DOHH2 (cell line): ENCODE measurements at regions not wholly inside any gene's neighbourhood (a gene's known extent, or its start where the extent isn't known, plus 50 kb on each side); places are given as distances from the start of the nearest gene placed in this dataset.

Source experiments
- H3F3A ChIP-seq: fragments of 200-600 bp; sonication (generic), shearing (Covaris generic); 2 replicates; pipeline ENCODE4 v1.6.0; 2016; ENCODE audit warnings: antibody characterized with exemption, mild to moderate bottlenecking; ENCODE audit not compliant: control insufficient read depth, insufficient read depth
- H3K27ac ChIP-seq: fragments of 200-600 bp; sonication (generic); 2 replicates; pipeline ENCODE4 v1.5.1; 2014; ENCODE audit warnings: low read depth, mild to moderate bottlenecking, low read length, moderate library complexity
- H3K27me3 ChIP-seq: fragments of 200-600 bp; sonication (generic); 2 replicates; pipeline ENCODE4 v1.6.1; 2014; ENCODE audit warnings: mild to moderate bottlenecking, low read length, mixed read lengths; ENCODE audit not compliant: control insufficient read depth
- H3K36me3 ChIP-seq: fragments of 200-600 bp; sonication (generic); 2 replicates; pipeline ENCODE4 v1.6.1; 2014; ENCODE audit warnings: mild to moderate bottlenecking, low read length, moderate library complexity, mixed read lengths; ENCODE audit not compliant: control insufficient read depth
- H3K4me1 ChIP-seq: fragments of 200-600 bp; sonication (generic); 2 replicates; pipeline ENCODE4 v1.6.1; 2014; ENCODE audit warnings: mild to moderate bottlenecking, low read length, mixed read lengths; ENCODE audit not compliant: control insufficient read depth
- H3K4me2 ChIP-seq: fragments of 200-600 bp; sonication (generic); 2 replicates; pipeline ENCODE4 v1.6.0; 2014; ENCODE audit warnings: mild to moderate bottlenecking, low read length, moderate library complexity
- H3K4me3 ChIP-seq: fragments of 200-600 bp; sonication (generic); 2 replicates; pipeline ENCODE4 v1.5.1; 2014; ENCODE audit warnings: mild to moderate bottlenecking, low read length, mixed read lengths
- H3K79me2 ChIP-seq: fragments of 200-600 bp; sonication (generic); 2 replicates; pipeline ENCODE4 v1.6.1; 2014; ENCODE audit warnings: mild to moderate bottlenecking, low read length, mixed read lengths; ENCODE audit not compliant: control insufficient read depth
- H3K9me2 ChIP-seq: fragments of 200-600 bp; sonication (generic); replicated peaks from 2 replicates; pipeline ENCODE4 v1.6.1; 2014; ENCODE audit warnings: mild to moderate bottlenecking, low read length, mixed read lengths; ENCODE audit not compliant: control insufficient read depth
- H3K9me3 ChIP-seq: fragments of 200-600 bp; sonication (generic); 2 replicates; pipeline ENCODE4 v1.6.1; 2014; ENCODE audit warnings: antibody characterized with exemption, low read length, mixed read lengths; ENCODE audit not compliant: control insufficient read depth, insufficient read depth
- H4K20me1 ChIP-seq: fragments of 200-600 bp; sonication (generic); 2 replicates; pipeline ENCODE4 v1.6.0; 2014; ENCODE audit warnings: low read depth, mild to moderate bottlenecking, antibody characterized with exemption, low read length, moderate library complexity; ENCODE audit not compliant: control insufficient read depth, insufficient read depth
- EZH2phosphoT487 ChIP-seq: fragments of 200-600 bp; sonication (generic); IDR thresholded peaks from 2 replicates; pipeline ENCODE4 v1.6.1; 2017; ENCODE audit warnings: borderline replicate concordance, mild to moderate bottlenecking, antibody characterized with exemption, low read length, moderate library complexity, mixed read lengths
- TF ChIP-seq, protein P1 (sequence below): fragments of 200-600 bp; sonication (generic); IDR thresholded peaks from one replicate; pipeline ENCODE4 v1.5.1; 2014; ENCODE audit warnings: antibody characterized with exemption, mild to moderate bottlenecking, low read depth, low read length; ENCODE audit not compliant: poor library complexity, severe bottlenecking

DNA sequence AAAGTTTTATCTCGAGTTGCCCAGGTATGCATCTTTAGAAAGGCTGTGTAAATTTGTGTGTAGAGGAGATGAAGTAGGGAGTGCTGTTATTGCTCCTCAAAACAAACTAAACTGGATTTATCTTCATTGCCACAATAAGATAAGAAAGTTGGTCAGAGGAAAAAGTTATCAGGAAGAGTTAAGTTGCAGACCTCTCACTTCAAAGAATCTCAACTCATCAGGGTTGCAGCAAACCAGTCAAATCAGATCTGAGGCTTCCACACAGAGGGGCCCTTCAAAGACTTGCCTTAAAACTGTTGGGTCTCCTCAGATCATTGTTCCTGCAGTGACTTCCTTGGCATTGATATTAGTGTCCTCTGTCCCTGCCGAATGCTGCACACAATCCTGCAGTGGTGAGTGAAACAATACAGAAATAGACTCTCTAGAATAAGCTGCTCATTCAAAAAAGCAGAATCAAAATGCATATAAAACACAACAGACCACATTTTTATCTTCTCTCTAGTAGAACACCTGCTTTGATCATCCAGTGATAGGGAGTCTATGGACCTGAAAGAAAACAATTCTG is 191.2 kb upstream of the CBLB start:
- H3K27ac ChIP-seq: no peak overlapping the region
- peaks cover 9% of the 10 kb centered on the region; the same call in 1 of the 2 replicates for H3K9me3 ChIP-seq
- H3K9me2 ChIP-seq: no peaks in the 10 kb centered on the region; the same call in 1 of the 2 replicates
- H4K20me1 ChIP-seq: no peaks in the 10 kb centered on the region
- no peak for TF ChIP-seq EZH2phosphoT487
- TF ChIP-seq, protein P1, sequence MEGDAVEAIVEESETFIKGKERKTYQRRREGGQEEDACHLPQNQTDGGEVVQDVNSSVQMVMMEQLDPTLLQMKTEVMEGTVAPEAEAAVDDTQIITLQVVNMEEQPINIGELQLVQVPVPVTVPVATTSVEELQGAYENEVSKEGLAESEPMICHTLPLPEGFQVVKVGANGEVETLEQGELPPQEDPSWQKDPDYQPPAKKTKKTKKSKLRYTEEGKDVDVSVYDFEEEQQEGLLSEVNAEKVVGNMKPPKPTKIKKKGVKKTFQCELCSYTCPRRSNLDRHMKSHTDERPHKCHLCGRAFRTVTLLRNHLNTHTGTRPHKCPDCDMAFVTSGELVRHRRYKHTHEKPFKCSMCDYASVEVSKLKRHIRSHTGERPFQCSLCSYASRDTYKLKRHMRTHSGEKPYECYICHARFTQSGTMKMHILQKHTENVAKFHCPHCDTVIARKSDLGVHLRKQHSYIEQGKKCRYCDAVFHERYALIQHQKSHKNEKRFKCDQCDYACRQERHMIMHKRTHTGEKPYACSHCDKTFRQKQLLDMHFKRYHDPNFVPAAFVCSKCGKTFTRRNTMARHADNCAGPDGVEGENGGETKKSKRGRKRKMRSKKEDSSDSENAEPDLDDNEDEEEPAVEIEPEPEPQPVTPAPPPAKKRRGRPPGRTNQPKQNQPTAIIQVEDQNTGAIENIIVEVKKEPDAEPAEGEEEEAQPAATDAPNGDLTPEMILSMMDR: no peak
- H3K4me2 ChIP-seq: no peak overlapping the region
- no peak overlapping the region for H3K4me3 ChIP-seq
- no peaks in the 10 kb centered on the region for H3K79me2 ChIP-seq
- H3K27me3 ChIP-seq: no peaks in the 10 kb centered on the region
- no peaks in the 10 kb centered on the region for H3K4me1 ChIP-seq
- no peaks in the 10 kb centered on the region for H3K36me3 ChIP-seq
- no peaks in the 10 kb centered on the region for H3F3A ChIP-seq

DNA sequence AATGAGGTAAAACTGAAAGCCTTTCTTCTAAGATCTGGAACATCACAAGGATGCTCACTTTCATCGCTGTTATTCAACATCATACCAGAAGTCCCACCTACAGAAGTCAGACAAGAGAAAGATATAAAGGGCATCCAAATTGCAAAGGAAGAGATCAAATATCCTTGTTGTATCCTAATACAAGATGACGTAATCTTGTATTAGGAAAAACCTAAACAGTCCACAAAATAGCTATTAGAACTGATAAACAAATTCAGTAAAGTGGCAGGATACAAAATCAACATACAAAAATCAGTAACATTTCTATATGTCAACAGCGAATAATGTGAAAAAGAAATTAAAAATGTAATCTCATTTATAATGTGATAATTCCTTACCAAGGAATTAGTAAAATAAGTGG is 195.1 kb upstream of the CBLB start:
- H3K79me2 ChIP-seq: no peaks in the 10 kb centered on the region
- H4K20me1 ChIP-seq: no peaks in the 10 kb centered on the region
- H3K4me2 ChIP-seq: no peak overlapping the region
- H3F3A ChIP-seq: no peaks in the 10 kb centered on the region
- no peak overlapping the region for H3K27ac ChIP-seq
- no peaks in the 10 kb centered on the region for H3K9me2 ChIP-seq
- no peak overlapping the region for H3K4me3 ChIP-seq
- H3K27me3 ChIP-seq: no peaks in the 10 kb centered on the region
- peaks cover 9% of the 10 kb centered on the region; the same call in 1 of the 2 replicates for H3K9me3 ChIP-seq
- TF ChIP-seq, protein P1: no peak
- TF ChIP-seq EZH2phosphoT487: no peak
- H3K4me1 ChIP-seq: no peaks in the 10 kb centered on the region
- no peaks in the 10 kb centered on the region for H3K36me3 ChIP-seq

DNA sequence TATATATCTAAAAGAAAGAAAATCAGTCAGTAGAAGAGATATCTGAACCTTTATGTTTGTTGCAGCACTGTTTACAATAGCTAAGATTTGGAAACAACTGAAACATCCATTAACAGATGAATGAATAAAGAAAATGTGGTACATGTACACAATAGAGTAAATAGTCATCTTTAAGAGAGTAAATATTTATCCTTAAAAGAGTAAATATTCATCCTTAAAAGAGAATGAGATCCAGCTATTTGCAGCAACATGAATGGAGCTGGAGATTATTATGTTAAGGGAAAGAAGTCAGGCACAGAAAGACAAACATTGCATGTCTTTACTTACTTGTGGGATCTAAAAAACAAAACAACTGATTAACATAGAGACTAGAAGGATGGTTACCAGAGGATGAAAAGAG is 197.0 kb upstream of the CBLB start:
- no peaks in the 10 kb centered on the region for H4K20me1 ChIP-seq
- no peaks in the 10 kb centered on the region for H3K79me2 ChIP-seq
- no peaks in the 10 kb centered on the region for H3K4me1 ChIP-seq
- TF ChIP-seq, protein P1: no peak
- TF ChIP-seq EZH2phosphoT487: no peak
- H3F3A ChIP-seq: no peaks in the 10 kb centered on the region
- H3K36me3 ChIP-seq: no peaks in the 10 kb centered on the region
- no peaks in the 10 kb centered on the region for H3K9me2 ChIP-seq
- H3K4me3 ChIP-seq: no peak overlapping the region
- H3K27me3 ChIP-seq: no peaks in the 10 kb centered on the region
- peaks cover 9% of the 10 kb centered on the region; the same call in 1 of the 2 replicates for H3K9me3 ChIP-seq
- H3K4me2 ChIP-seq: no peak overlapping the region
- no peak overlapping the region for H3K27ac ChIP-seq
